Stimulated activated CD4-positive, alpha-beta T cell treated with anti-CD3 and anti-CD28 coated beads, Interleukin-4, amount 100 ng/mL, for 24 hours (primary cell): ENCODE measurements at regions not wholly inside any gene's neighbourhood (a gene's known extent, or its start where the extent isn't known, plus 50 kb on each side); places are given as distances from the start of the nearest gene placed in this dataset.
"Not testable (repeated sequence)": the region's sequence is repeated elsewhere in the genome, so short reads cannot be mapped to it uniquely, and the experiment has no call there.

Experiments used
- DNase-seq: peaks from one replicate; pipeline ENCODE4 v3.0.0-alpha.2; 2020

DNA sequence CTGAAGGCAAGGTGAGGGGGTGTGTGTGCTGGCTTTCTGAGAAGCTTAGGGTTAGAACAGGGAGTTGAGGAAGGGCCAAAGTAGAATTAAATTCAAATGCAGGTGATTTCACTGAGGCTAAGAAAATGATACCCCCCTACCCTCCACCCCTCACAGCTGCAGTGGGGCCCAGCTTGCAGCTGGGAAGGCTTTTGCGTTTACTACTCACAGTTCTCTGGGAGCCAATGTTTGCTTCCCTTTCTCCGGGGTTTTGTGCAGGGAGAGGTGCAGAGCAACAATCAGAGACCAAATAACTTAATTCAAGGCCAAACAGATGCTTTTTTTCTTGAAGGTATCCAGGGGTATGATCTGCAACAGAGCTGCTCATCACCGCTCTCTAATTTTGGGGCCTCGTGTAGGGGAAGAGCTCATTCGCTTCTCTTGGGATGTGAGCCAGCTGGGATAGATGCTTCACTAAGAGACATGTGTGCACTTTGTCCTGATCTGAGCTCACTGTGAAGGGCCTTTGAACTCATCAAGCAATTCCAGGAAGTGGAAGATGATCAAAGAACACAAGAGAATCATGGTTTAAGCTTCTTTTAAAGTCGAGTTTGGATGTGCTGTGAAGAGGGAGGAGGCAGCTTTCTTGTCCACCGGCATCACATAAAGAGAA lies 122.7 kb upstream of the C1GALT1C1 start:
- no peak for DNase-seq

DNA sequence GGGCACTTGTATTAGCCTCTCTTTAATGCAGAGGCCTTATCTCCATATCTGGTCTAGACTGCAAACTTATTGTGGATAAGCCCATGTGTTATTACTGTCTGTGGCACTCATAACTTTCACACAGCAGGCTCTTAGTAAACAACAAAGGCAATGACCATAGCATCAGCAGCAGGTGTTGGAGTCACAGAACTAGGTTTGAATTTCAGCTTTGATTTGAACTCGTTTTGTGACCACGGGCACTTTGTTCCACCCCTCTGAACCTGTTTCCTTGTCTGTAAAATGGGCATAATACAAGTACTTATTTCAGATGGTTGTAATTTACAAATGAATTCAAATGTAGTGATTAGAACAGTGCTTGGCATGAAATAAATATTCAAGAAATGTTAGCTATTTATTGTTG lies 121.8 kb upstream of the C1GALT1C1 start:
- DNase-seq: no peak

DNA sequence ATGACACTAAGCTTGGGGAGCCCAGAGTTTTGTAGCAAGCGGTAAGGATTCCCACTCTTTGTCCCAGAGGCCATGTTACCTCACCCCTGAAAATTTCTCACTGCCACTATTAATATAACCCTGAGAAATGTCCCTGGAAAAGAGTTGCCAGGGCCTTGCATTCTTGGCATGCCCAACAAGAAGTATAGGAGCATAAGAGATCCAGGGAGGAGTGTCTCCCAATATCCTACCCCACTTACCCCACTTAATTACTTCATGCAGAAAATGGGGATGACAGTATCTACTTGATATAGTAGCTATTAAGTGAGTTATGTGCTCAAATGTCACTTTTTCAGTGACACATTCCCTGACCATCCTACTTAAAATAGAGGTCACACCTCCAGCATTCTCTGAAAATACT lies 120.5 kb upstream of the C1GALT1C1 start:
- no peak for DNase-seq

DNA sequence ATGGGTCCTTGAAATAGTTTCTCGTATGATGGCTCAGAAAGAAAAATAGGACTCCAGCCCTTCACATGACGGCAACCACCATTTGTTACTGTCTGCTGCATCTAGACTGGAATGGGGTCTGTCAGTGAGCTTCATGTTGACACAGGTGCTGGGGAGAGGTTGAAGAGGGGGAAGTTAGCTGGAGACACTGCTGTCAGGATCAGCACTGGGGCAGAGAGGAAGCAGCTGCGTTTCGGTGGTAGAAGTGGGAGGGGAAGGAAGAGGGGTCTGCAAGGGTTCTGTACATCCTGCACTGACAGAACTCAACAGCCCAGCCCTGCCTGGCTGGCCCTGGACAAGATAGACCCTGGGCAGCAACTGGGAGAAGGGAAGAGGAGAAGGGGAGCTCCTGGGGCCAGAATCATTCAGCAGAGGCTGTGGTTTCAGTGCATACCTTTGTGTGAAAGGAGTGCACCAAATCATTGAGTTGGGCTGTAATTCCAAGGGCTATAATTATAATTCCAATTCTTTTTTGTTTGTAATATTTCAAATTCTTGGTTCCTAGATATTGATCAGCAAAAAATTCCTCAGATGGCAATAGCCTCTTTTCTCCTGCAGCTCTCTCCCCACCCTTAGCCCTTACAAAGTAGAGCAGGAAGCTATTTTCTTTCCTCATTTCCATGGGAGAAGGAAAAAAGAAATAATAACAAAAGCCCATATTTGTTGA lies 119.4 kb upstream of the C1GALT1C1 start:
- no peak for DNase-seq

DNA sequence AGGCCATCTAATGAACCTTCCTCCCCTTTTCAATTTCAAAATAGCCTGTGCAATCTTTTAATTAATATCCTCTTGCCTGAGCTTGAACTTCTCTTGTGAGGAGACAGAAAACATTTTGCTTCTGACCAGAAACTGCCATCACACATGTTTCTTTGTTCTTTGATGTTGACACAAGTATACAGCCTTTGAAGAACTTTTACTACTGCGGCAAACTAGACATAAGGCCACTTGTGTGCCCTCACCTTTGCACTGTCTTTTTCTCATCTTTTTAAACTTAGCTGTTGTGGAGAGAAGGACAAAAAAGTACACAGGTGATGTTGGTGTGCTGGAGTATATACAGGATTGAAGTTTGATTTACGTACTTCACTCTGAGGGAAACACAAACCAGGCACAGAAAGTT lies 116.3 kb upstream of the C1GALT1C1 start:
- no peak for DNase-seq

DNA sequence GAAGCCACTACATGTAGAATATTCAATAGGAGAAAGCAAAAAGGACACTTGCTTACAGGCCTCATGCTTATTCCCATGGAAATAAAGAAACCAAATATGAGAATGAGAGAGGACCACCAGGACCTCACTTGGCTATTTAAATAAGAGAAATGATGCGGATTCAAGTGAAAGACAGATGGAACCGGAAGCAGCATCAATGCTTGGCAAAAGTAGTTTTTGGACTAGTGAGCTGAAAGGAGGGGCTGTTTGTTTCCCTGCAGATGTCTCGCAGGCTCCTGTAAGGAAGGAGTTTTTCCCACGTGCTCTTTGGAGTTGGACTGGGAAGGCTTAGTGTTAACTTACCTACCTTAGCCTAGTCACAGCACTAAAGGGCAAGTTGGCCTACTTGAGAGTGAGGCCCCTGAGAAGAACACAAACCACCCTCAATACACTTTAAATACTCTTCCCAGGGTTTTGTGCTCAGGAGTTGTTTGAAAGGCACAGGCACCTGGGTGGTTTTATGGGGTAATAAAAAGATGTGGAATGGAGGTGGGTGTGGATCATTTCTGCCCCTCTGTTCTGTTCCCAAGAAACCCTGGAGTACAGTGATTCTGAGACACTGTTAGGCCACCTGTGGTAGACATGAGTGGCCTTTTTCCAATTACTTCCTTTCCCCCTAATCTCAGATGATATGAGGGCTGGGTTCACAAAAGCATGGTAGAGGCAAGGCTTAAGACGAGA lies 113.3 kb upstream of the C1GALT1C1 start:
- DNase-seq: no peak

DNA sequence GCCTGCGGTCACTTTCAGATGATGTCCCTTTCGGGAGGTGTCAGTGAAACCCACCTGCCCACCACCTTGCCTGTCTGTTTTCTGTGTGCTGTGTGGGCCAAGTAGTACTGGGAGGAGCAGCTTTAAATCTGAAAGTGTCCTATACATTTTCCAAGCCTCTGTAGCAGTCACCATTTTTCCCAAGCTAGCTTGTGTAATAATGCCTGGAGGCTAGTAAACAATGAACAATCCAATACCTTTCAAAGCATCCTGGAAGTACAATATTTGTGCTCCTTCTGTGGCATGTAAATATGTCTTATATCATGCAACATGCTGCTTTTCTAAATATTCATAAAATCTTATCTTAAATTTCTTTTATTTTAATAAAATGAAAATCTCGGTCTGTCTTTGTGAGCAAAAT lies 111.6 kb upstream of the C1GALT1C1 start:
- no peak for DNase-seq

DNA sequence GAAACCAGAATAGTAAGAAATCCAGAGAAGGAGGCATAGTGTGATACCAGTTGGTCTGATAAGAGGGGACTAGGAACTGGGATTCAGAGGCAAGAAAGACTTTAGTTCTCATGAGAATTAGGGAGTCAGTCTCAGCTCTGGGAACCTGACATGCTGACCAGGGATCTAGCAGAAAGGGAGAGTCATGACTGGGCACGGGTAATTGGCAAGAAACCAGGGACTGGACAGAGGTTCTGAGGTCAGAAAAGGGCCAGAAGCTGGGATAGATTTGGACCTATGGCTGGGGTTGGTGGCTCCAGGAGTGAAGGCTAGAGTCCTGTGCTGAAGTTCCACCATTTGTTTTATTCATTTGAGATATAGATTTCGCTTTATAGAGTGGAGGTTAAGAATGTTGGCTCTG lies 110.2 kb upstream of the C1GALT1C1 start:
- DNase-seq: no peak

DNA sequence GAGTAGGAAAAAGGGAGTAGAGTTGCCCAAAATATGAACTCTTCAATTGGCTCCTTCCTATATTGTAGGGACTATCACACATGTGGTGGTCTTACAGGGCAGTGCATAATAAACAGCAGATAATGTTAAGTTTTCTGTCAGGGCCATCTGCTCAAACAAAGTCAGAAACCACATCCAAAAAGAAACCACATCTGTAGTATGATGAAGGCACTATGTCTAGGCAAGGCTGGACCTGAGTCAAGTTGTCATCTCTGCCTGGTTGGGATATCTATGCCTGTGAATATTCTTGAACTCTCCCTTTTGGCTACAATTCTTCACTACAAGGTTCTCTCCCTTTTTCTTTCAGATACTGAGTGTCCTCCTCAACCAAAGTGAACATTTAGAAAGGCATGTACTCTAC lies 109.4 kb upstream of the C1GALT1C1 start:
- no peak for DNase-seq

DNA sequence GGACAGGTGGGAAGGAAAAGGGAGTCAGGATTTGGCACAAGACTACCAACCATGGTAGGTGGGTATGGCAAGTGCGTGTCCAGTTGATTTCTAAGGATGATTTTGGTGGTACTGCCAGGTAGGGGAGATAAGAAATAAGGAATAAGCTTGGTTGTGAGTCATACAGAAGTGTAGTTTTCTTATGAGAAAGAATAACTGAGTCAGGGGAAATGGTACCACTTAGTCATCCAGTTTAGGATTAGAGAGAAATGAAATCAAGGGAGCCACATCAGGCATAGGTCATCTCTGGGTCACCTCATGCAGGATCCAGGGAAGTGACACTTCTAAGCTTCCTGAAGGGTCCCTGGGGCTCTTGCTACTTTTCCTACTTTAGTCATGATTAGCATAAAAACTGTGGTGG lies 107.1 kb upstream of the C1GALT1C1 start:
- DNase-seq: no peak

DNA sequence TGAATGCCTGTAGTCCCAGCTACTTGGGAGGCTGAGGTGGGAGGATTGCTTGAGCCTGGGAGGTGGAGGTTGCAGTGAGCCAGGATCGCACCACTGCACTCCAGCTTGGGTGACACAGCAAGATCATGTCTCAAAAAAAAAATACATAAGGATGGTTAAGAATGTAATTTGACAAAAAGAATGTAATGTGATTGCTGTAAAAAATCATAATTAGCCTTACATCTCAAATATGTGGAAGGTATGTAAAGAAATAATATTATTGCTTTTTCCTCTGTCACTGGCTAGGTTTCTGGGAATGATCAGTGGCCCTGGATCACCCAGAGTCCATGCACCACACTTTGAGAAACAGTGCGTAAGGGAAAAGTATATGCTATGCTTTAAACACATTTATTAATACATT lies 106.1 kb upstream of the C1GALT1C1 start:
- DNase-seq: no peak

DNA sequence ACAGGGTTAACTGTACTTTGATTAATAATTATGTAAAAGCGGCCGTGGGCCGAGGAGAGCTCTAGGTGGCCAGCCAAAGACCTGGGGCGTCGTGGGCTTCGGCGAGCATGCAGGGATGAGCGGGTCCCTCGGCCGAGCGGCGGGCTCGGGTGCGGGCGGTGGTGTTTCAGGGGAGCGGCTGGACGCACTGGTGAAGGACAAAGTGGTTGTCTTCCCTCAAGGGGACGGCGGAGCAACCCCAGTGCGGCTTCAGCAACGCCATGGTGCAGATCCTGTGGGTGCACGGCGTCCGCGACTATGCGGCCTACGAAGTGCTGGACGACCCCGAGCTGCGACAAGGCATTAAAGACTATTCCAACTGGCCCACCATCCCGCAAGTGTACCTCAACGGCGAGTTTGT lies 103.0 kb upstream of the C1GALT1C1 start:
- no peak for DNase-seq

DNA sequence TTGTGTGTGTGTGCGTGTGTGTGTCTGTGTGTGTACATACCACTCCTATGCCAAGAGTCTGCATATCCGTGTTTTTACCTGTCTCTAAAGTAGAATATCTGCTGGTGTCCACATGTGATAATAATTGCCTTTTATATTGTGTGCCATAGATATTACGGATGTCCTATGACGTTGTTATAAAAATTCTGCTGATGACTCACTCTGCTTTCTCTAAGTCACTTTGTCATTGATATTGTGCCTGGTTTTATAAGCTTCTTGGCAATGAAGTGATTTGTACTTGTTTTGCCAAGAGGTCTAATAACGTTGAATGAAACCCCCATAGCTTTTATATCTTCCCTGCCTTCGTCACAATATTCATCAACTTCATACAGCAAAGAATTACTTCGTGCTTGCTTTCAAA lies 102.6 kb upstream of the C1GALT1C1 start:
- no peak for DNase-seq

DNA sequence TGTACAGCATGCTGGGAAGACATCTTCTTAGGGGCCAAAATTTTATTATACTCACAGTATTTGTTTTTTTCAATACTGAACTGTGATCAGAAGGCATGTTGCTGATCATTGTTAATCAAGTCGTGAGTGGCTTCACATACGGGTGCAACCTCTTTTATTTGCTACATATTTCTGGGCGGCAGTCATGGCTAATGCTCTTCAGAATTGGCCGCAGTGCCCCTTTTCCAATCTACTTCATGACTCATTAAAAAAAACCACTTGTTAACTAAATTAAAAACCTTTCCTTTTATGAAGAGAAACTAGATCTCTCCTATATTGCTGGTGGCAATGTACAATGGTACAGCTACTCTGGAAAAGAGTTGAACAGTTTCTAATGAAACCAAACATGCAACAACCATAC lies 101.5 kb upstream of the C1GALT1C1 start:
- DNase-seq: no peak

DNA sequence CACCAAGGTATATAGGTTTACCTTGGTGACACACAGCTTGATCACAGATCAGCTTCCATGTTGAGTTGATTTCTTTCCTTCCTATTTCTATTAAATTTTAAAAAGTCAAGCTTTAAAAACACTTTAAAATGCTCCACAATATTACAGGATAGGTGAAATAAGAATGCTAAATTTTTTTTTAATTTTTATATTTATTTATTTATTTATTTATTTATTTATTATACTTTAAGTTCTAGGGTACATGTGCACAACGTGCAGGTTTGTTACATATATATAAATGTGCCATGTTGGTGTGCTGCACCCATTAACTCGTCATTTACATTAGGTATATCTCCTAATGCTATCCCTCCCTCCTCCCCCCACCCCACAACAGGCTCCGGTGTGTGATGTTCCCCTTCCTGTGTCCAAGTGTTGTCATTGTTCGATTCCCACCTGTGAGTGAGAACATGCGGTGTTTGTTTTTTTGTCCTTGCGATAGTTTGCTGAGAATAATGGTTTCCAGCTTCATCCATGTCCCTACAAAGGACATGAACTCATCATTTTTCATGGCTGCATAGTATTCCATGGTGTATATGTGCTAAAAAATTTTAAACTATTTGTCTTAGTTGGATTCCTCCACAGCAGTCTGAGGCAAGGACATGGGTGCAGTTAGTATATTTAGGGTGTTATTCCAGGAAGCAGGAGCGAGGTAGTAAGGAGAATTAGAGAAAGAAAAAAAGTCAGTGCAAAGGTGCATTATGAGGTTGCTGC lies 99.8 kb upstream of the C1GALT1C1 start:
- not testable (repeated sequence) for DNase-seq

DNA sequence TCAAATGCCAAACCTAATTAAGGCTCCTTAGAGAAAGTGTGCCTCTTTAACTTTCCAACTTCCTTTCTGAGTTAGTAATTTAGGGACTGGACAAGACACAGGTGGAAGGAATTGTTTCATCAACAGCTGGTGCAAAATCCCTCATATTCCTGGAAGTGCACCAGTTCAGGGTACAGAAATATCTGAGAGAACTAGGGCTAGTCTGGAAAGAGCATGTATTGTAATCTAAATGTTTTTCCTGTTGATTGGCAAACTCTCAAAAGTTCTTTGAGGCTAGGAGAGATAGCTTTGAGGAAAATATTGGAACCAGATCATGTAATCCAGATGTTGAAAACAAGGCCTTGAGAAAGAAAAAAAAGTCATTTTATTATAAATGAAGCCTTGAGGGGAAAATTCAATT lies 98.1 kb upstream of the C1GALT1C1 start:
- no peak for DNase-seq

DNA sequence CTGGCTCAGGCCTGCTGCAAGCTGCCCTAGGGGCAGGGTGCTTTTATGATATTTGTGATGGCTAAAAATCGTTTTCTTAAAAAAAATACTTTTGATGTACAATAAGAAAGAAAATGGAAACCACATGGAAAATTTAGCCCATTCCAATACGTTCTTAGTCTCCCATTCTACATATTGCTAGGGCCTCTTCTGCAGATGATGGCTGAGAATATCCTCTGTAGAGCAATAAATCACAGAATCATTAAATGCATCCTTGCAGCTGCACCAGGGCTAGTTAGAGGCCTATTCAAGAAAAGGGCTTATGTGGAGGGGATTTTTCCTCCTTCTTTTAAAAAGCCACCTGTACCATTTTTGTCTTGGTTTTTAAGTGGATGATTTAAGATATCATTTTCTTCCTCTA lies 97.6 kb upstream of the C1GALT1C1 start:
- DNase-seq: no peak

DNA sequence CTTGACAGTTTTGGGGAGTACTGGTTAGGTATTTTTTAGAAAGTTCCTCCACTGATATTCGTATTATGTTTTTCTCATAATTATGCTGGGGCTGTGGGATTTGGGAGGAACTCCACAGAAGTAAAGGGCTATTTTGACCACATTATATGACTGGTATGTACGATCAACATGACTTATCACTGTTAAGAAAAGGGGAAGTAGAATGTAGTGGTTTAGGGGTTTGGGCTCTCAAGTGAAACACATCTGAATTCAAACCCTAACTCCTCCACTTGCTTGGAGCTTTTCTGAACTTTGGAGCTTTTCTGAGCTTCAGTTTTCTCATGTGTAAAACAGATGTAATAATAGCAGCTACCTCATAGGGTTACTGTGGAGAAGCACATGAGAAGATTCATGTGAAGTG lies 96.4 kb upstream of the C1GALT1C1 start:
- no peak for DNase-seq

DNA sequence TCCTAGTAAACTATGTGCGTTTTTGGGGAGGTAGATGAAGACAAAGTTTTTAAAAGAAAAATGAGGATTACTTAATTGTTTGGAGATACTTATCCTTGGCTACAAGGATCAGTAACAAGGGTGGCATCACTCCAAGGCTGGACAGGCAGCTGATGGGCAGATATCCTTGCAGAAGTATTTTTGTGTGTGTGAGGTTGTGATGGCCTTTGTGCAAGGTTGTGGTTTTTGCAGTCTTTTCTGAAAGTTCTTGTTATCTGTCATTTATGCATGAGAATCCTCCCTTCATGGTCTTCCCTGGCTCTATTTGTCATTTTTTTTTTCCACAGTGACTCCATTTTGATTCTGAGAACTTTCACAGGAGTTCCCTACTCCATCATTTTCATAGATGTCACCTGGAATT lies 96.0 kb upstream of the C1GALT1C1 start:
- no peak for DNase-seq

DNA sequence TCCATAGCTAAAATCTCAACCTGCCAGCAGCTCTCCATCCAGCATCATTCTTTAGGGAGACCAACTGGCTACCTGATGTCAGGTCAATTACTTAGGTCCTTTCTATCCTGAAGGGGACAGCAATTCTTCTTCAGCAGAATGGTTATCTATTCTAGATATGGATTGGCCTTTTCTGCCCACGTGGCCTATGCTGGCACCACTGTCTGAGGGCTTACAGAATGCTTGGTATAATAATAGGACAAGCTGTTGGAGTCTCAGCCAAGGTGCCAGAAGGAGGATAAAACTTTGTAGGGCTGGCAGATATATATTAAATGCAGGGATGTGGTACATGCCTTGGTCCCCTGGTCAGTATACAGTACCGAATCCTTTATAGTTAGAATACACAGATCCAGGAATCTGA lies 89.8 kb upstream of the C1GALT1C1 start:
- no peak for DNase-seq

DNA sequence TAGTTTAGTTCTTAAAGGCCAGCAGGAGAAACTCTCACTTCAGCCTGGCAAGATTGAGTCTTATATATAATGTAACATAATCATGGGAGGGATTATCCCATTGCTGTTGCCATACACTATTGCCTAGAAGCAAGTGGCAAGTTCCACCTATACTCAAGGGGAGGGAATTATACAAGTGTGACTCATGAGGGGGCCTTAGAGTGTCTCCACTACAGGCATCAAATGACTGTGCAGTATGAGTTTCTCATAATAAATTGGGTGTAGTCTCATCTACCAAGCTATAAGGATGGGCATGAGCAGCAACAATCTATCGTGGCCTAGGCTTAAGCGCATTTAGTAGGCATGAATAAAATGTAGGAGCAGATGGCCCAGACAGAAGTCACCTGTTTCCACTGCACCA lies 89.1 kb upstream of the C1GALT1C1 start:
- no peak for DNase-seq

DNA sequence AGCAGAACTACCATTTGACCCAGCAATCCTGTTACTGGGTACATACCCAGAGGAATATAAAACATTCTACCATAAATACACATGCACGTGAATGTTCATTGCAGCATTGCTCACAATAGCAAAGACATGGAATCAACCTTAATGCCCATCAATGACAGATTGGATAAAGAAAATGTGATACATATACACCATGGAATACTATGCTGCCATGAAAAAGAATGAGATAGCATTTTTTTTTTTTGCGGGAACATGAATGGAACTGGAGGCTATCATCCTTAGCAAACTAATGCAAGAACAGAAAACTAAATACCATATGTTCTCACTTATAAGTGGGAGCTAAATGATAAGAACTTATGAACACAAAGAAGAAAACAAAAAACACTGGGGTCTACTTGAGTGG lies 72.5 kb upstream of the C1GALT1C1 start:
- not testable (repeated sequence) for DNase-seq

DNA sequence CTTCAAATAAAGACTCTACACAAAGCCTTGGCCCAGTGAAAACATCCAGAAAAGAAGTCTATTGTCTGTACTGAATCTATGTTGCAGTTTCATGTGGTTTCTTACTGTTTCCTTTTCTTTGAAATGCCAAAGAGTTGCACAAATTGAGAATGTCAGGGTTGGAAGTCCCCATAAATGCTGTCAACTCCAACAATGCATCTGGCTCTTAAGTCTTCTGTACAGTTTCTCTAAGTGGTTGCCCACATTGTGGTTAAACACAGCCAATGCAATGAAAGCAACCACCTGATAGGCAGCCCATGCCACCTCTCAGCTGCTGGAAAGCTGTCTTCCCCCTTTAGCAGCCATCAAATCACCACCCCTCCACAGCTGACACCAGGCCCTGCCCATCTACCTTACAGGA lies 67.2 kb upstream of the C1GALT1C1 start:
- peak; percentile 25 for DNase-seq

DNA sequence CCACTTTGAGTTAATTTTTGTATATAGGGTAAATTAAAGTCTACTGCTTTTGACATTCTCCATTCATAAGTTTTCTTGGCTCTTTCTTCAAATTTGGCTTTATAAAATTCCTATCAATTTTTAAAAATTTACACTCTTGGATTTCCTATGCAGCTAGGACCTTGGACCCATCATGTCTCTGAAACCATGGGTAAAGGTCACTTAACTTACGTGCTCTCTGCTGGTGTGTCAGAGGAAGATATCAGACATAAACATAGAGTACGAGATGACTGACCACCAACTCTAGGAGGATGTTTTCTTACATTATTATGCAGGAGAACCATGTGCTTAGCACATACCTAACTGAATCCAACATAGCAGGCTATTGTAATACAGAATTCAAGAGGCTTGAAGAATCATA lies 62.5 kb upstream of the C1GALT1C1 start:
- DNase-seq: no peak
